Activated T-cell treated with anti-CD3 and anti-CD28 coated beads, Interleukin-2, amount 50 U/mL, for 4 hours (primary cell): ENCODE measurements at regions not wholly inside any gene's neighbourhood (a gene's known extent, or its start where the extent isn't known, plus 50 kb on each side); places are given as distances from the start of the nearest gene placed in this dataset.
"Not testable (repeated sequence)": the region's sequence is repeated elsewhere in the genome, so short reads cannot be mapped to it uniquely, and the experiment has no call there.

Source experiments
- ATAC-seq, 2 donors: fragments of 200-7000 bp; cut with Tn5 transposase; one replicate each; pipeline ENCODE4 v1.10.0; 2021
- DNase-seq: peaks from one replicate; pipeline ENCODE4 v3.0.0-alpha.2; 2020
- H3K27me3 Mint-ChIP-seq: one replicate; pipeline ENCODE4 v1.8.0; 2021; ENCODE audit warnings: low read depth, mixed read lengths
- H3K36me3 Mint-ChIP-seq: one replicate; pipeline ENCODE4 v1.8.0; 2022; ENCODE audit warnings: mixed read lengths; ENCODE audit not compliant: insufficient read depth
- H3K4me1 Mint-ChIP-seq: one replicate; pipeline ENCODE4 v1.8.0; 2021; ENCODE audit warnings: low read depth, mixed read lengths
- H3K4me3 Mint-ChIP-seq: one replicate; pipeline ENCODE4 v1.8.0; 2021; ENCODE audit warnings: mild to moderate bottlenecking, moderate library complexity, mixed read lengths
- H3K9me3 Mint-ChIP-seq: one replicate; pipeline ENCODE4 v1.8.0; 2021; ENCODE audit warnings: mixed read lengths

- Mint-ChIP-seq H3K9me3 (no peaks in the 10 kb centered on the region), H3K4me1 (peaks cover 20% of the 10 kb centered on the region), H3K27me3 (peaks cover 13% of the 10 kb centered on the region), H3K36me3 (no peaks in the 10 kb centered on the region), H3K4me3 (no peak overlapping the region)
- ATAC-seq: no peak
- DNase-seq: no peak
Measured at GRCh38 chr5:1638658-1639400, 115.1 kb upstream of the LPCAT1 start.

DNA sequence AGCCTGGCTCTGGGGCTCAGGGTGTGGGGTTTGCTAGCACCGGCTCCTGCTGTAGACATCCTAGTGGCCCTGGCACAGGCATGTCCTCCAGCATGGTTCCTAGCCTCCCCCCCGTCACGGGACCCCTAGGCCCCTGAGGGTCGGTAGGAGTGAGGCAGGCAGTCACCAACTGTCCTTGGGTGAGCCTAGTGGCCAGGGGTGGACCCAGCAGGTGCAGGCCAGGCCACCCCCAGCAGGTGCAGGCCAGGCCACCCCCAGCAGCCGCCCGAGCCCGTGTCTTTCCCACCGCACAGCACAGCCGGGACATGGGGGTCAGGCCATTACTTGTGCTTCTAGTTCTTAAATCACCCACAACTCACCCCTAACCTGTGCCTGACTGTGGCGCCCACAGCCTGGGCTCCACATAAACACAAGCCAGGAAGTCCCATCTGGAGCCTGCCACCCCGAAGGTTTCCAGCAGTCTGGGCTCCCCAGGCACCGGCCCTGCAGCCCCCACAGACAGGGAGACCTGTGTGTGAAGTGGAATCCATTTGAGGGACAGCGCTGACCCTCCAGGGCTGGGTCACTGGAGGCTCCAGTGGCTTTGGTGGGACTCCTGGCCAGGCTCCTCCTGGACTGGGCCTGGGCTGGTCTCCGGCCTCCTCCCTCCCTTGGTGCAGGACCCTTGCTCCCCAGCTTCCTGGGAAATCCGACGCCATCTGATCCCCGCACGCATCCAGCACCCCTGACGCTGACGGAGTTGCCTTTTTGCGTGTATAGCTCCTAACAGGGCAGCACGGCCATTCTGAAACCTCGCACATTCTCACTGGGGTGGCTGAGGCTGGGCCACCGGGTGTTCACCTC is 114.1 kb upstream of the LPCAT1 start:
- peaks cover 23% of the 10 kb centered on the region for H3K4me1 Mint-ChIP-seq
- H3K9me3 Mint-ChIP-seq: no peaks in the 10 kb centered on the region
- peaks cover 8% of the 10 kb centered on the region for H3K27me3 Mint-ChIP-seq
- no peak for ATAC-seq
- H3K4me3 Mint-ChIP-seq: no peak overlapping the region
- no peak for DNase-seq
- H3K36me3 Mint-ChIP-seq: no peaks in the 10 kb centered on the region

- DNase-seq (no peak), ATAC-seq (no peak)
- H3K36me3 Mint-ChIP-seq: peaks cover 2% of the 10 kb centered on the region
- no peak overlapping the region for H3K4me3 Mint-ChIP-seq
- H3K27me3 Mint-ChIP-seq: peaks cover 7% of the 10 kb centered on the region
- no peaks in the 10 kb centered on the region for H3K9me3 Mint-ChIP-seq
- H3K4me1 Mint-ChIP-seq: peaks cover 31% of the 10 kb centered on the region
Measured at GRCh38 chr5:1636981-1637638, 113.3 kb upstream of the LPCAT1 start.

GRCh38 chr5:1636208-1636770 is 112.5 kb upstream of the LPCAT1 start:
- not testable (repeated sequence) for H3K27me3 Mint-ChIP-seq, H3K9me3 Mint-ChIP-seq, H3K36me3 Mint-ChIP-seq, H3K4me3 Mint-ChIP-seq, DNase-seq, ATAC-seq
- peaks cover 34% of the 10 kb centered on the region for H3K4me1 Mint-ChIP-seq

DNA sequence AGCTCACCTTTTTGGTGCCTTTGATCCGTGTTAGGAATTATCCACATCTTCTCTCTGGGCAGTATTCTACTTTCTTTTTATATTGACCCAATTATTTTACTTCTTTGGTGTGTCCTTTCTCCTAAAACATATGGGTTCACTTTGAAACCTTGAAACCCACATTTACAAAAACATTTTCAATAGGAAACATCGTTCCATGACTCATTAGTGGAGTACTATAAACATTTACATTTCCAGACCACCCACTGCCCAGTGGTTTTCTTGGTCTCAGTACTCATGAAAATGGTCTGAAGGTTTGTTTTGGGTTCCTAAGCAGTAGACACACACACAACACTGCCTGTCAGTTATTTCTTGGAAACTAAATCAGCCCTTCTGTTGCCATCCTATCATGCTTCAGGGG is 111.7 kb upstream of the LPCAT1 start:
- DNase-seq, ATAC-seq, H3K27me3 Mint-ChIP-seq, H3K36me3 Mint-ChIP-seq, H3K9me3 Mint-ChIP-seq: not testable (repeated sequence)
- Mint-ChIP-seq H3K4me3 (peak overlapping the region; percentile 87), H3K4me1 (peaks cover 32% of the 10 kb centered on the region)

- Mint-ChIP-seq H3K4me1 (peaks cover 32% of the 10 kb centered on the region), H3K4me3 (peak overlapping the region; percentile 87), H3K36me3 (peaks cover 2% of the 10 kb centered on the region), H3K9me3 (no peaks in the 10 kb centered on the region), H3K27me3 (no peaks in the 10 kb centered on the region)
- no peak for DNase-seq
- peak in 1 of 2 donors; percentile 4 for ATAC-seq
Measured at GRCh38 chr5:1634337-1634661, 110.5 kb upstream of the LPCAT1 start.

- Mint-ChIP-seq H3K9me3 (no peaks in the 10 kb centered on the region), H3K27me3 (no peaks in the 10 kb centered on the region), H3K36me3 (peaks cover 2% of the 10 kb centered on the region), H3K4me3 (peak overlapping the region; percentile 87), H3K4me1 (peaks cover 32% of the 10 kb centered on the region)
- DNase-seq: peak; percentile 56
- ATAC-seq: peak; percentile 95 to 96
Measured at GRCh38 chr5:1633605-1634336, 110.0 kb upstream of the LPCAT1 start.

DNA sequence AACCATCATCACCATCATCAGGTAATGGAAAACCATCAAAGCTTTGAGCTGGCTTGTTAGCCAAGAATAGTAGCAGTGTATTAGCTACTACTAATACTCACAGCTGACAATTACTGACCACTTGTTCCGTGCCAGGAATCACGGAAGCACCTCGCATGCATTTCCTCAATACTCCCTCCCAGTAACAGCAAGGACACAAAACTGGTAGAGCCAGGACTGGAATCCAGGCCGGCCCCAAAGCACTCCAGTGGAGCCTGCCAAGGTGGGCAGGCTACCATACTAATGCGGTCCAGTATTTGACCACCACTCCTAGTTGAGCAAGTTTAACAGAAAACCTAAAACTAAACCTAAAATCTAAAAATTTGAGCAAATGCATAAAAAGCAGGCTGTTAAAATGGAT is 107.2 kb upstream of the LPCAT1 start:
- H3K27me3 Mint-ChIP-seq, DNase-seq, H3K4me3 Mint-ChIP-seq, H3K9me3 Mint-ChIP-seq, ATAC-seq, H3K36me3 Mint-ChIP-seq: not testable (repeated sequence)
- H3K4me1 Mint-ChIP-seq: peaks cover 32% of the 10 kb centered on the region

DNA sequence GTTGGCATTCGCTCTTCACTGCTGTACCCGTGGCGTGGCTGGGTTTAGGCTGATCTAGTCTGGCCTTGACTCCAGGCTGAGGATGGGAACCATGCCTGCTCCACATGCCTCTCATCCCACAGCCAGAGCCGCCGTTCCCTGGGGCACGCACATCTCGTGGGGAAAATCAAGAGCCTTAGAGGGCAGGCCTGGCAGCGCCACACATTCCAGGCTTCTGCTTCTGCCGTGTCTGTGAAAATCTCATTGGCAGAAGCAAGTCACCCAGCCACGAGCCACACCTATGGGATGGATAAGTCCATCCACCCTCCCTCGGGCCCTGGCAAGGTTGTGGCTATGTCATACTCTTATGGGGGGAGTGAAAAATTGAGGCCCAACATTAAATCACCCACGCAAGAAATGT is 102.6 kb upstream of the LPCAT1 start:
- ATAC-seq, H3K27me3 Mint-ChIP-seq, H3K4me1 Mint-ChIP-seq, H3K4me3 Mint-ChIP-seq, H3K9me3 Mint-ChIP-seq, DNase-seq: not testable (repeated sequence)
- H3K36me3 Mint-ChIP-seq: peaks cover 25% of the 10 kb centered on the region

GRCh38 chr5:1619531-1619930 is 95.8 kb upstream of the LPCAT1 start:
- not testable (repeated sequence) for H3K9me3 Mint-ChIP-seq, H3K4me1 Mint-ChIP-seq, DNase-seq, H3K27me3 Mint-ChIP-seq, ATAC-seq, H3K4me3 Mint-ChIP-seq
- peaks cover 45% of the 10 kb centered on the region for H3K36me3 Mint-ChIP-seq

DNA sequence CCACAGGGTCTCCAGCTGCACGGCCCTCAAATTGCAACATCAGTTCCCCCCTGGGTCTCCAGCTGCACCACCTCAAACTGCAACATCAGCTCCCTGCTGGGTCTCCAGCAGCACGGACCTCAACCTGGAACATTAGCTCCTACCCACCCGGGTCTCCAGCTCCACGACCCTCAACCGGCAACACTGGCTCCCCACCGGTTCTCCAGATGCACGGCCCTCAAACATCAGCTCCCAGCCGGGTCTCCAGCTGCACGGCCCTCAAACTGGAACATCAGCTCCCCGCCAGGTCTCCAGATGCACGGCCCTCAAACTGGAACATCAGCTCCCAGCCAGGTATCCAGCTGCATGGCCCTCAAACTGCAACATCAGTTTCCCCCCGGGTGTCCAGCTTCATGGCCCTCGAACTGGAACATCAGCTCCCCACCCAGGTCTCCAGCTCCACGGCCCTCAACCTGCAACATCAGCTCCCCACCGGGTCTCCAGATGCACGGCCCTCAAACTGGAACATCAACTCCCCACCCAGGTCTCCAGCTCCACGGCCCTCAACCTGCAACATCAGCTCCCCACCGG is 94.6 kb upstream of the LPCAT1 start:
- not testable (repeated sequence) for DNase-seq, ATAC-seq, H3K4me1 Mint-ChIP-seq, H3K4me3 Mint-ChIP-seq, H3K9me3 Mint-ChIP-seq, H3K27me3 Mint-ChIP-seq
- H3K36me3 Mint-ChIP-seq: peaks cover 40% of the 10 kb centered on the region

GRCh38 chr5:1617236-1617755 is 93.5 kb upstream of the LPCAT1 start:
- not testable (repeated sequence) for ATAC-seq, H3K9me3 Mint-ChIP-seq, H3K4me1 Mint-ChIP-seq, DNase-seq, H3K27me3 Mint-ChIP-seq, H3K4me3 Mint-ChIP-seq
- H3K36me3 Mint-ChIP-seq: peaks cover 46% of the 10 kb centered on the region

DNA sequence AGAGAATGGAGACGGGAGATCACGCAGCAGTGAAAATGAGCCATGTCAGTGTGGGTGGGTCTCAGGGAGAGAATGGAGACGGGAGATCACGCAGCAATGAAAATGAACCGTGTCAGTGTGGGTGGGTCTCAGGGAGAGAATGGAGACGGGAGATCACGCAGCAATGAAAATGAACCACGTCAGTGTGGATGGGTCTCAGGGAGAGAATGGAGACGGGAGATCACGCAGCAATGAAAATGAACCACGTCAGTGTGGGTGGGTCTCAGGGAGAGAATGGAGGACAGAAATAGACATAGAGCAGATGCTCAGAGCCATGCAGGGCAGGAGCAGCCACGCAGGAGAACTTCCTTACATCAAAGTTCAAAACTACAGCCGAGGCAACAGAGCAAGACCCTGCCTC is 89.8 kb upstream of the LPCAT1 start:
- not testable (repeated sequence) for H3K4me3 Mint-ChIP-seq, ATAC-seq, H3K9me3 Mint-ChIP-seq, H3K27me3 Mint-ChIP-seq, H3K4me1 Mint-ChIP-seq, DNase-seq
- H3K36me3 Mint-ChIP-seq: peaks cover 32% of the 10 kb centered on the region
